ENCODE measurements at regions not wholly inside any gene's neighbourhood (a gene's known extent, or its start where the extent isn't known, plus 50 kb on each side); places are given as distances from the start of the nearest gene placed in this dataset.

DNA sequence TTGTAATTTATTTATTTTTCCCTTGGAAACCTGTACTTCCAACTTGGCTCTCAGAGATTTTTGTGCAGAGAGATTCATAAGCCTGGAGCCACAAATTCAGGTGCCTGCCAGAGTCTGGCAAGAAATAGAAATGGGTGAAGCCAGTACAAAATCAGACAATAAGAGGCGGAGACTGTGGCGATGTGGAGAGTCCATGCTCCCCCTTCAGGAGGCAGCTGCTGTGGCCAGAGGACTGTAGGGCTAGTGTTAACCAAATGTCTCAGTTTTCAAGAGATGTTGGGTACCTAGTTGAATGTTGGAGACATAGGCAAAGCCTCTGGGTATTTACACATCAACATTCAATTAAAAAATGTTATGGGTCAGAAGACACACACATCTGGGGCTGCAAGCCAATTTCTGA, 208.6 kb downstream of the PSAT1 start:
- no peak overlapping the region for H3K4me3 Mint-ChIP-seq (ENCODE audit: unreplicated experiment)
- H2AFZ ChIP-seq (ENCODE audit: low read depth, low read length) = no peak overlapping the region
- H4K20me1 ChIP-seq (ENCODE audit: insufficient read depth, low read length) = no peaks in the 10 kb centered on the region

DNA sequence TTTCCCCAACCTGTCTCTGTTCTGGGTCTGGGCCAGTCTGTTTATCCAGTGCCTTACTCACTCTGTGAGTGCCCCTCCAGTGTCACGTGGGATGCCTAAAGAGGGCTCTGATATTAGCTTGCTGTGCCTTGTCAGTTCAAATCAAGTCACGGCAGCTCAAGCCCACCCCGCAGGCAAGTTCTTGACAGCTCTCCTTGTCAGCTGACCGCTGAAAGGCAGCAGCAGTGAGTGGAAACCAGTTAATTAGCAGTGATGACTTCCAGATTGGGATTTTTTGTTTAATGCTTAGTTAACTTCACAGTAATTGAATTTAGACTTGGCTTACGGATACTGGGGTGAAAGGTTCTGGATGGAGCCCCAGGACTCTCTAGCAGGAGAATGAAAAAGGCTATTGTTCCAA, 210.1 kb downstream of the PSAT1 start:
- H3K27ac ChIP-seq (ENCODE audit: low read depth, low read length) = no peak overlapping the region
- H3K4me2 ChIP-seq (ENCODE audit: low read length) = no peak overlapping the region
- H3K4me3 ChIP-seq (ENCODE audit: insufficient read depth, low read depth, low read length) = no peak overlapping the region
- H3K9me3 ChIP-seq (ENCODE audit: insufficient read depth, low read depth, low read length) = no peaks in the 10 kb centered on the region
- no peak overlapping the region for H2AFZ ChIP-seq (ENCODE audit: low read depth, low read length)
- peaks cover 6% of the 10 kb centered on the region for H3K27me3 ChIP-seq (ENCODE audit: insufficient read depth, low read length)
- FAIRE-seq (no peak), DNase-seq (ENCODE audit: low read depth) (no peak)
- no peaks in the 10 kb centered on the region for H3K36me3 ChIP-seq (ENCODE audit: insufficient read depth, low read length)
- Mint-ChIP-seq H3K4me3 (ENCODE audit: unreplicated experiment) (no peak overlapping the region), H3K36me3 (ENCODE audit: low read depth, unreplicated experiment) (peaks cover 2% of the 10 kb centered on the region), H3K9me3 (ENCODE audit: unreplicated experiment) (peaks cover 2% of the 10 kb centered on the region), H3K27ac (ENCODE audit: unreplicated experiment) (no peak overlapping the region), H3K27me3 (ENCODE audit: low read depth, unreplicated experiment) (peaks cover 14% of the 10 kb centered on the region), H3K4me1 (ENCODE audit: low read depth, unreplicated experiment) (no peaks in the 10 kb centered on the region)
- H3K79me2 ChIP-seq (ENCODE audit: insufficient read depth, low read length) = no peaks in the 10 kb centered on the region
- TF ChIP-seq EZH2 (IDR thresholded peaks at IDR 0.05; ENCODE audit: insufficient read depth, low read length) = no peak
- TF ChIP-seq, protein P1, sequence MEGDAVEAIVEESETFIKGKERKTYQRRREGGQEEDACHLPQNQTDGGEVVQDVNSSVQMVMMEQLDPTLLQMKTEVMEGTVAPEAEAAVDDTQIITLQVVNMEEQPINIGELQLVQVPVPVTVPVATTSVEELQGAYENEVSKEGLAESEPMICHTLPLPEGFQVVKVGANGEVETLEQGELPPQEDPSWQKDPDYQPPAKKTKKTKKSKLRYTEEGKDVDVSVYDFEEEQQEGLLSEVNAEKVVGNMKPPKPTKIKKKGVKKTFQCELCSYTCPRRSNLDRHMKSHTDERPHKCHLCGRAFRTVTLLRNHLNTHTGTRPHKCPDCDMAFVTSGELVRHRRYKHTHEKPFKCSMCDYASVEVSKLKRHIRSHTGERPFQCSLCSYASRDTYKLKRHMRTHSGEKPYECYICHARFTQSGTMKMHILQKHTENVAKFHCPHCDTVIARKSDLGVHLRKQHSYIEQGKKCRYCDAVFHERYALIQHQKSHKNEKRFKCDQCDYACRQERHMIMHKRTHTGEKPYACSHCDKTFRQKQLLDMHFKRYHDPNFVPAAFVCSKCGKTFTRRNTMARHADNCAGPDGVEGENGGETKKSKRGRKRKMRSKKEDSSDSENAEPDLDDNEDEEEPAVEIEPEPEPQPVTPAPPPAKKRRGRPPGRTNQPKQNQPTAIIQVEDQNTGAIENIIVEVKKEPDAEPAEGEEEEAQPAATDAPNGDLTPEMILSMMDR (IDR thresholded peaks at IDR 0.05; ENCODE audit: insufficient read depth, low read depth, low read length) = no peak
- H4K20me1 ChIP-seq (ENCODE audit: insufficient read depth, low read length) = no peaks in the 10 kb centered on the region
- no peaks in the 10 kb centered on the region for H3K4me1 ChIP-seq (ENCODE audit: insufficient read depth, low read length)
- H3K9ac ChIP-seq (ENCODE audit: low read length) = no peak overlapping the region

More for the DNA sequence above, 208.6 kb downstream of the PSAT1 start:
- H3K9me3 Mint-ChIP-seq (ENCODE audit: unreplicated experiment) = peaks cover 2% of the 10 kb centered on the region
- H3K27ac Mint-ChIP-seq (ENCODE audit: unreplicated experiment) = no peak overlapping the region
- no peaks in the 10 kb centered on the region for H3K9me3 ChIP-seq (ENCODE audit: insufficient read depth, low read depth, low read length)
- no peak for FAIRE-seq
- no peaks in the 10 kb centered on the region for H3K4me1 ChIP-seq (ENCODE audit: insufficient read depth, low read length)
- H3K36me3 ChIP-seq (ENCODE audit: insufficient read depth, low read length) = no peaks in the 10 kb centered on the region
- H3K4me3 ChIP-seq (ENCODE audit: insufficient read depth, low read depth, low read length) = no peak overlapping the region
- H3K27me3 Mint-ChIP-seq (ENCODE audit: low read depth, unreplicated experiment) = peaks cover 14% of the 10 kb centered on the region
- H3K36me3 Mint-ChIP-seq (ENCODE audit: low read depth, unreplicated experiment) = peaks cover 4% of the 10 kb centered on the region
- H3K9ac ChIP-seq (ENCODE audit: low read length) = no peak overlapping the region
- TF ChIP-seq EZH2 (IDR thresholded peaks at IDR 0.05; ENCODE audit: insufficient read depth, low read length) = no peak
- TF ChIP-seq, protein P1 (IDR thresholded peaks at IDR 0.05; ENCODE audit: insufficient read depth, low read depth, low read length) = no peak
- peaks cover 6% of the 10 kb centered on the region for H3K27me3 ChIP-seq (ENCODE audit: insufficient read depth, low read length)
- DNase-seq (ENCODE audit: low read depth) = no peak
- no peaks in the 10 kb centered on the region for H3K79me2 ChIP-seq (ENCODE audit: insufficient read depth, low read length)
- no peak overlapping the region for H3K27ac ChIP-seq (ENCODE audit: low read depth, low read length)
- H3K4me1 Mint-ChIP-seq (ENCODE audit: low read depth, unreplicated experiment) = no peaks in the 10 kb centered on the region
- H3K4me2 ChIP-seq (ENCODE audit: low read length) = no peak overlapping the region

DNA sequence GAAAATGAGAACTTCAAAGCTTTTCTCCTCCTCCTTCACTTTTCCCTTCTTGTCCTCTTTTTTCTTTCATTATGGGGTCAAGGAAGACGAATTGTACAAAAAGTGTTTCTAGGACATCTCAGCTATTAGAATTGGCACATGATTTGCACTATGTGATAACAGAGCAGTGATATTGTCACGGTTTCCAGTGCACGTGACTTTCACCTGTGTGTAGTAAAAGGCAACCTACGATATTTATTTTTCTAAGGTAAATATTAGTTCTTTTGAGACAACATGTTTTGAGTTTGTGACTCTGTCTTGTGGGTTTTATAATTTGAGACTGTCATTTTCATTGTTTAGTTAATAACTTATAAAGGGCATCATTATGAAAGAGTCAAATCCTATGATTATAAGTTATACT, 213.1 kb downstream of the PSAT1 start:
- Histone ChIP-seq H3K4me1 (ENCODE audit: insufficient read depth, low read length) (no peaks in the 10 kb centered on the region), H3K27ac (ENCODE audit: low read depth, low read length) (no peak overlapping the region), H2AFZ (ENCODE audit: low read depth, low read length) (no peak overlapping the region), H3K9ac (ENCODE audit: low read length) (no peak overlapping the region), H3K4me3 (ENCODE audit: insufficient read depth, low read depth, low read length) (no peak overlapping the region), H3K4me2 (ENCODE audit: low read length) (no peak overlapping the region), H3K9me3 (ENCODE audit: insufficient read depth, low read depth, low read length) (no peaks in the 10 kb centered on the region), H3K36me3 (ENCODE audit: insufficient read depth, low read length) (no peaks in the 10 kb centered on the region), H3K27me3 (ENCODE audit: insufficient read depth, low read length) (peaks cover 4% of the 10 kb centered on the region), H4K20me1 (ENCODE audit: insufficient read depth, low read length) (no peaks in the 10 kb centered on the region), H3K79me2 (ENCODE audit: insufficient read depth, low read length) (no peaks in the 10 kb centered on the region)
- peaks cover 10% of the 10 kb centered on the region for H3K27me3 Mint-ChIP-seq (ENCODE audit: low read depth, unreplicated experiment)
- TF ChIP-seq EZH2 (IDR thresholded peaks at IDR 0.05; ENCODE audit: insufficient read depth, low read length) = no peak
- TF ChIP-seq, protein P1 (IDR thresholded peaks at IDR 0.05; ENCODE audit: insufficient read depth, low read depth, low read length) = no peak
- no peaks in the 10 kb centered on the region for H3K9me3 Mint-ChIP-seq (ENCODE audit: unreplicated experiment)
- H3K4me3 Mint-ChIP-seq (ENCODE audit: unreplicated experiment) = no peak overlapping the region
- no peak for FAIRE-seq
- H3K36me3 Mint-ChIP-seq (ENCODE audit: low read depth, unreplicated experiment) = no peaks in the 10 kb centered on the region
- no peak overlapping the region for H3K27ac Mint-ChIP-seq (ENCODE audit: unreplicated experiment)
- no peaks in the 10 kb centered on the region for H3K4me1 Mint-ChIP-seq (ENCODE audit: low read depth, unreplicated experiment)
- no peak for DNase-seq (ENCODE audit: low read depth)

Data from astrocyte (in vitro differentiated cells and primary cell).